Esophagus squamous epithelium (tissue), 4 donors: ENCODE measurements at regions not wholly inside any gene's neighbourhood (a gene's known extent, or its start where the extent isn't known, plus 50 kb on each side); places are given as distances from the start of the nearest gene placed in this dataset.

Source experiments
- CTCF ChIP-seq, 6 experiments: fragments of 450-650 bp in 4 of 6; fragments of 200-600 bp in 2 of 6; sonication (generic) in 2 of 6; IDR thresholded peaks; one replicate each; pipeline ENCODE4 v1.5.1; 2016 to 2019; ENCODE audit warnings: antibody characterized with exemption in 6 of 6, mild to moderate bottlenecking in 4 of 6, moderate library complexity in 4 of 6
- POLR2A ChIP-seq, 4 donors: fragments of 450-650 bp; IDR thresholded peaks; one replicate each; pipeline ENCODE4 v1.6.1; 2017; ENCODE audit warnings: antibody characterized with exemption in 4 of 4, mild to moderate bottlenecking in 4 of 4, moderate library complexity in 3 of 4

- TF ChIP-seq CTCF (IDR thresholded peaks at IDR 0.05) (no peak), POLR2A (IDR thresholded peaks at IDR 0.05) (no peak)
Observed at GRCh38 chr4:151618858-151619257, 141.9 kb downstream of the GATB start.
